ENCODE measurements at regions not wholly inside any gene's neighbourhood (a gene's known extent, or its start where the extent isn't known, plus 50 kb on each side); places are given as distances from the start of the nearest gene placed in this dataset.
"Not testable (repeated sequence)": the region's sequence is repeated elsewhere in the genome, so short reads cannot be mapped to it uniquely, and the experiment has no call there.

DNA sequence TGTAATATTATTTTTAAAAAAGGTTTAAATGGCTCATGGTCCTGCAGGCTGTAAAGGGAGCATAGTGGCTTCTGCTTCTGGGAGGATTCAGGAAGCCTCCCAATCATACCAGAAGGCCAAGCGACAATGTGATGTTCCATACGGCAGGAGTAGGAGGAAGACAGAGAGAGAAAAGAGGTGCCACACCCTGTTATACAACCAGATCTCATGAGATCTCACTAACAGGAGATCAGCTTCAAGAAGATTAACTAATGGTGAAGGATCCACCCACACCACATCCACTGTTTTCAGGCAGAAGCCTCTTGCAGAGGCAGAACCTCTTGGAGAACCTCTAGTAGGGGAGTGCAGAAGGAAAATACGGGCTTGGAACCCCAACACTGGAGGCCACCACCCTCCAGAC, 103.9 kb upstream of the TEKT4 start:
- Histone ChIP-seq H3K36me3 (no peaks in the 10 kb centered on the region), H3K27ac (replicated peaks) (no peak overlapping the region)
- TF ChIP-seq, protein P1, sequence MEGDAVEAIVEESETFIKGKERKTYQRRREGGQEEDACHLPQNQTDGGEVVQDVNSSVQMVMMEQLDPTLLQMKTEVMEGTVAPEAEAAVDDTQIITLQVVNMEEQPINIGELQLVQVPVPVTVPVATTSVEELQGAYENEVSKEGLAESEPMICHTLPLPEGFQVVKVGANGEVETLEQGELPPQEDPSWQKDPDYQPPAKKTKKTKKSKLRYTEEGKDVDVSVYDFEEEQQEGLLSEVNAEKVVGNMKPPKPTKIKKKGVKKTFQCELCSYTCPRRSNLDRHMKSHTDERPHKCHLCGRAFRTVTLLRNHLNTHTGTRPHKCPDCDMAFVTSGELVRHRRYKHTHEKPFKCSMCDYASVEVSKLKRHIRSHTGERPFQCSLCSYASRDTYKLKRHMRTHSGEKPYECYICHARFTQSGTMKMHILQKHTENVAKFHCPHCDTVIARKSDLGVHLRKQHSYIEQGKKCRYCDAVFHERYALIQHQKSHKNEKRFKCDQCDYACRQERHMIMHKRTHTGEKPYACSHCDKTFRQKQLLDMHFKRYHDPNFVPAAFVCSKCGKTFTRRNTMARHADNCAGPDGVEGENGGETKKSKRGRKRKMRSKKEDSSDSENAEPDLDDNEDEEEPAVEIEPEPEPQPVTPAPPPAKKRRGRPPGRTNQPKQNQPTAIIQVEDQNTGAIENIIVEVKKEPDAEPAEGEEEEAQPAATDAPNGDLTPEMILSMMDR (IDR thresholded peaks at IDR 0.05; ENCODE audit: borderline replicate concordance) = no peak

DNA sequence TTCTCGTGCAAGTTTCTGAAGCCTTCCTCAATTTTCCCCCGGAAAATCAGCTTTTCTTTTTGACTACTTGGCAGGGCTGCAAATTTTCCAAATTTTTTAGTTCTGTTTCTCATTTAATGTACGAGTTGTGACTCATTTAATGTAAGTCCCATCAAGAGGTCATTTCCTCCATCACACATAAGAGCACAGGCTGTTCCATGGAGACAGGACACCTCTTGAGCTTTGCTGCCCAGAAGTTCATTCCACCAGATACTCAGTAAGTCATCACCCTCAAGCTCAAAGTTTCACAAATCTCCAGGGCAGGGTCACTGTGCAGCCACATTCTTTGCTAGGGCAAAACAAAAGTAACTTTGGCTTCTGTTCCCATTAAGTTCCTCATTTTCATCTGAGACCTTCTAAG, 101.5 kb upstream of the TEKT4 start:
- Histone ChIP-seq H3K27ac (replicated peaks) (no peak overlapping the region), H3K36me3 (no peaks in the 10 kb centered on the region), H3K27me3 (ENCODE audit: low read depth) (peaks cover 42% of the 10 kb centered on the region), H3K4me3 (no peak overlapping the region), H3K9me3 (replicated peaks) (no peaks in the 10 kb centered on the region), H3K4me1 (no peaks in the 10 kb centered on the region)
- TF ChIP-seq, protein P1 (IDR thresholded peaks at IDR 0.05; ENCODE audit: borderline replicate concordance) = no peak
- no peak for DNase-seq
- intact Hi-C loops (cut with micrococcal nuclease) = no loop called here

More for the DNA sequence above, 103.9 kb upstream of the TEKT4 start:
- Histone ChIP-seq H3K4me1 (no peaks in the 10 kb centered on the region), H3K4me3 (no peak overlapping the region), H3K9me3 (replicated peaks) (no peaks in the 10 kb centered on the region), H3K27me3 (ENCODE audit: low read depth) (peaks cover 31% of the 10 kb centered on the region)
- DNase-seq = no peak
- intact Hi-C loops (cut with micrococcal nuclease) = no loop called here

DNA sequence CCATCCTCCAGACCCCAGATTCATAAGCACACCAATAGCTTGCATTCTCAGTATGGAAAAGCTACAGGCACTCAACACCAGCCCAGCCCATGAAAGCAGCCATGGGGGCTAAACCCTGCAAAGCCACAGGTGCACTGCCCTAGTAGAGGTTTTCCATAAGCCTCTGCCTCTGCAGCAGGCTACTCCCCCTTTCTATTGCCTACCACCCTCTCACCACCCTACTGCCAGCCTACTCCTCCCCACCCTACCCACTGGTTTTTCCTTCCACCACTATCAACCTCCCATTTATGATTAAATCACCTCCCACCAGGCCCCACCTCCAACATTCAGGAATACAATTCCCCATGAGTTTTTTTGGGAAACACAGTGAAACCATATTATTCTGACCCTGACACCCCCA, 96.4 kb upstream of the TEKT4 start:
- DNase-seq = no peak
- H3K27me3 ChIP-seq (ENCODE audit: low read depth) = peaks cover 80% of the 10 kb centered on the region
- no peaks in the 10 kb centered on the region for H3K9me3 ChIP-seq (replicated peaks)
- intact Hi-C loops (cut with micrococcal nuclease) = no loop called here
- TF ChIP-seq, protein P1 (IDR thresholded peaks at IDR 0.05; ENCODE audit: borderline replicate concordance) = no peak
- no peak overlapping the region for H3K27ac ChIP-seq (replicated peaks)
- H3K36me3 ChIP-seq = no peaks in the 10 kb centered on the region
- H3K4me1 ChIP-seq = no peaks in the 10 kb centered on the region
- H3K4me3 ChIP-seq = no peak overlapping the region

DNA sequence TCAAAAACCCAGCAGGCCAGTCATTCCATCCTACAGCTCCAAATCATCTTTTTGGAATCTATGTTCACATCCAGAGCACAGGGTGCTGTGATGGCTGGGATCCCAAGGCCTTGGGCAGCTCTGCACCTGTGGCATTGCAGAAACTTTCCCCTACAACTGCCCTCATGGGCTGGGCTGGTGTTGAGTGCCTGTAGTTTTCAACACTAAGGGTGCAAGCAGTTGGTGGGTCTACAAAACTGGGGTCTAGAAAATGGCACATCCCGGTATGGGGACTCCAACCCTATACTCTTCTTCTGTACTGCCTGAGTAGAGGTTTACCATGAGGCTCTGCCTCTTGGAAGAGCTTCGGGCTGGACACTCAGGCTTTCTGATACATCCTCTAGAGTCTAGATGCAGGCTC, 95.2 kb upstream of the TEKT4 start:
- Histone ChIP-seq H3K4me3 (no peak overlapping the region), H3K9me3 (replicated peaks) (no peaks in the 10 kb centered on the region), H3K27ac (replicated peaks) (no peak overlapping the region), H3K4me1 (no peaks in the 10 kb centered on the region), H3K27me3 (ENCODE audit: low read depth) (peaks cover 77% of the 10 kb centered on the region), H3K36me3 (no peaks in the 10 kb centered on the region)
- DNase-seq = no peak
- TF ChIP-seq, protein P1 (IDR thresholded peaks at IDR 0.05; ENCODE audit: borderline replicate concordance) = no peak
- intact Hi-C loops (cut with micrococcal nuclease) = no loop called here

- H3K27ac ChIP-seq (replicated peaks); DNase-seq; intact Hi-C loops (cut with micrococcal nuclease); H3K9me3 ChIP-seq (replicated peaks); H3K4me3 ChIP-seq; H3K4me1 ChIP-seq; H3K36me3 ChIP-seq: not testable (repeated sequence)
- H3K27me3 ChIP-seq (ENCODE audit: low read depth) = peaks cover 24% of the 10 kb centered on the region
Observed at GRCh38 chr2:94785105-94785504, 86.1 kb upstream of the TEKT4 start.

DNA sequence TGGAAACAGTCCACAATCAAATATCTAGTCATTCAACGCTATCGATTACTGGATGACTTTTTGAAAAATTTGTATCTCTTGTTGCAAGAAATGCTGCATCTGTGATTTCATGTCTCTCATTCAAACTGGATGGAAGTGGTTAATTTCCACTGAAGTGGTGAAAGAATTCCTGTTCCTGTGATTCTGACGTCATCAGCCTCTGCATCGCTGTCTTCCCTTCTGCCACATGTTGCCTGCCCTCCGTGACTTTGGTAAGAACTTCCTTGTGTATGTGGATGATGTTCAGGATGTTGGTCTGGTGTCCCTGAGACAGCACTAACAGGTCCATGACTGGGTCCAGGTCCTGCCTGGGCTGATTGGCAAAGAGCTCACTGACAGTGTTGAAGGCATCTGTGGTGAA, 84.8 kb upstream of the TEKT4 start:
- H3K36me3 ChIP-seq; H3K4me3 ChIP-seq; H3K4me1 ChIP-seq; H3K9me3 ChIP-seq (replicated peaks); intact Hi-C loops (cut with micrococcal nuclease); DNase-seq; H3K27ac ChIP-seq (replicated peaks): not testable (repeated sequence)
- H3K27me3 ChIP-seq (ENCODE audit: low read depth) = peaks cover 22% of the 10 kb centered on the region

GRCh38 chr2:94790169-94790568, 81.1 kb upstream of the TEKT4 start:
- DNase-seq; intact Hi-C loops (cut with micrococcal nuclease); H3K4me1 ChIP-seq; H3K36me3 ChIP-seq; H3K27ac ChIP-seq (replicated peaks); H3K4me3 ChIP-seq; H3K9me3 ChIP-seq (replicated peaks): not testable (repeated sequence)
- H3K27me3 ChIP-seq (ENCODE audit: low read depth) = peaks cover 12% of the 10 kb centered on the region

All from left ventricle myocardium inferior (tissue), 1 donor.